SK-N-SH (cell line): ENCODE measurements at regions not wholly inside any gene's neighbourhood (a gene's known extent, or its start where the extent isn't known, plus 50 kb on each side); places are given as distances from the start of the nearest gene placed in this dataset.

Experiments
- CTCF ChIA-PET: fragments of 300-600, 350-600 bp; formaldehyde crosslinking; extraction: SDS; loops from one replicate; lab custom pipeline; 2021; lab: Yijun Ruan, JAX
- POLR2A ChIA-PET: fragments of 350-600 bp; sonication (Branson Sonifier 250); formaldehyde crosslinking; extraction: SDS; loops from one replicate; lab custom pipeline; 2020; ENCODE audit warnings: antibody characterized with exemption, inconsistent platforms; lab: Yijun Ruan, JAX
- DNase-seq: peaks from one replicate; pipeline ENCODE4 v3.0.0; 2012
- H2AFZ ChIP-seq: fragments of 200-600 bp; sonication (generic); 2 replicates; pipeline ENCODE4 v1.8.1; 2016; ENCODE audit warnings: antibody characterized with exemption, mild to moderate bottlenecking, low read depth
- H3F3A ChIP-seq: fragments of 200-600 bp; sonication (generic); replicated peaks from 2 replicates; pipeline ENCODE3; 2016; ENCODE audit warnings: antibody characterized with exemption, mild to moderate bottlenecking; ENCODE audit not compliant: insufficient read depth
- H3K27ac ChIP-seq, 2 experiments: fragments of 200-500 bp in 1 of 2; fragments of 200-600 bp in 1 of 2; sonication (Bioruptor generic) in 1 of 2; sonication (generic), shearing (Covaris generic) in 1 of 2; 2 replicates each; pipeline versions ENCODE4 v1.5.1 to v1.6.1; 2014 to 2016; ENCODE audit warnings: low read depth in 2 of 2, inconsistent platforms in 1 of 2, low read length in 1 of 2, mild to moderate bottlenecking in 1 of 2, mixed read lengths in 1 of 2
- H3K27me3 ChIP-seq: fragments of 200-600 bp; sonication (generic), shearing (Covaris generic); 2 replicates; pipeline ENCODE4 v1.6.1; 2016; ENCODE audit warnings: mixed run types; ENCODE audit not compliant: insufficient read depth
- H3K36me3 ChIP-seq, 2 experiments: fragments of 200-500 bp in 1 of 2; fragments of 200-600 bp in 1 of 2; sonication (Bioruptor generic) in 1 of 2; sonication (generic) in 1 of 2; replicated peaks in 1 of 2; 2 replicates each; pipeline versions ENCODE3 to v1.5.1; 2014 to 2016; ENCODE audit warnings: low read length in 1 of 2, mild to moderate bottlenecking in 1 of 2; ENCODE audit not compliant: insufficient read depth in 2 of 2, control insufficient read depth in 1 of 2
- H3K4me1 ChIP-seq, 2 experiments: fragments of 200-500 bp in 1 of 2; fragments of 200-600 bp in 1 of 2; sonication (Bioruptor generic) in 1 of 2; sonication (generic), shearing (Covaris generic) in 1 of 2; 2 replicates each; pipeline versions ENCODE4 v1.5.1 to v1.6.1; 2014 to 2016; ENCODE audit warnings: low read depth in 1 of 2, low read length in 1 of 2, mixed run types in 1 of 2; ENCODE audit not compliant: insufficient read depth in 2 of 2, control insufficient read depth in 1 of 2
- H3K4me2 ChIP-seq: fragments of 200-600 bp; sonication (generic), shearing (Covaris generic); 2 replicates; pipeline ENCODE4 v1.6.1; 2017; ENCODE audit warnings: mixed run types
- H3K4me3 ChIP-seq, 2 experiments: fragments of 200-500 bp in 1 of 2; fragments of 200-600 bp in 1 of 2; sonication (Bioruptor generic) in 1 of 2; sonication (generic), shearing (Covaris generic) in 1 of 2; 2 replicates each; pipeline versions ENCODE4 v1.5.1 to v1.8.1; 2014 to 2016; ENCODE audit warnings: low read depth in 2 of 2, inconsistent platforms in 1 of 2, low read length in 1 of 2, mild to moderate bottlenecking in 1 of 2, mixed read lengths in 1 of 2, moderate library complexity in 1 of 2
- H3K79me2 ChIP-seq: fragments of 200-600 bp; sonication (generic); 2 replicates; pipeline ENCODE4 v1.8.1; 2017; ENCODE audit warnings: mild to moderate bottlenecking; ENCODE audit not compliant: insufficient read depth
- H3K9ac ChIP-seq: fragments of 200-600 bp; sonication (generic); 2 replicates; pipeline ENCODE4 v1.6.1; 2017; ENCODE audit warnings: mixed run types
- H3K9me2 ChIP-seq: fragments of 200-600 bp; sonication (generic); 2 replicates; pipeline ENCODE4 v1.6.1; 2017; ENCODE audit warnings: mixed run types
- H3K9me3 ChIP-seq: fragments of 200-600 bp; sonication (generic); 2 replicates; pipeline ENCODE4 v1.6.1; 2017; ENCODE audit warnings: mixed run types, mild to moderate bottlenecking, moderate library complexity
- H4K20me1 ChIP-seq: fragments of 200-600 bp; sonication (generic); 2 replicates; pipeline ENCODE4 v1.6.1; 2017; ENCODE audit warnings: mild to moderate bottlenecking, mixed run types; ENCODE audit not compliant: insufficient read depth
- CHD2 ChIP-seq: fragments of 150-350 bp; IDR thresholded peaks from 2 replicates; pipeline ENCODE4 v1.6.1; 2018; ENCODE audit warnings: low read length; ENCODE audit not compliant: partially characterized antibody
- ELF1 ChIP-seq: IDR thresholded peaks from 2 replicates; pipeline ENCODE4 v1.4.0; 2012
- EZH2phosphoT487 ChIP-seq: fragments of 200-600 bp; sonication (generic); IDR thresholded peaks from 2 replicates; pipeline ENCODE4 v1.6.1; 2017; ENCODE audit warnings: low read depth, mixed run types, mild to moderate bottlenecking, antibody characterized with exemption, moderate library complexity, borderline replicate concordance
- FOSL2 ChIP-seq: IDR thresholded peaks from 2 replicates; pipeline ENCODE4 v1.4.0; 2012; ENCODE audit warnings: low read depth, mild to moderate bottlenecking, moderate library complexity, borderline replicate concordance
- FOXJ3 ChIP-seq: sonication (generic); formaldehyde crosslinking; IDR thresholded peaks from 2 replicates; pipeline ENCODE4 v1.5.1; 2020; ENCODE audit warnings: mild to moderate bottlenecking, missing genetic modification reagents
- FOXM1 ChIP-seq: IDR thresholded peaks from 2 replicates; pipeline ENCODE4 v1.4.0; 2012; ENCODE audit warnings: low read depth, mild to moderate bottlenecking
- GABPA ChIP-seq: IDR thresholded peaks from 2 replicates; pipeline ENCODE4 v1.4.0; 2012; ENCODE audit warnings: low read depth, mild to moderate bottlenecking
- GATA2 ChIP-seq: sonication (generic); formaldehyde crosslinking; IDR thresholded peaks from 2 replicates; pipeline ENCODE4 v1.5.0; 2020; ENCODE audit warnings: mild to moderate bottlenecking, missing genetic modification reagents
- NFIC ChIP-seq: IDR thresholded peaks from 2 replicates; pipeline ENCODE4 v1.4.0; 2012; ENCODE audit warnings: borderline replicate concordance
- POLR2AphosphoS5 ChIP-seq: IDR thresholded peaks from 2 replicates; pipeline ENCODE4 v1.6.1; 2012; ENCODE audit warnings: low read depth, low read length
- RAD21 ChIP-seq: IDR thresholded peaks from 2 replicates; pipeline ENCODE4 v1.6.1; 2012; ENCODE audit warnings: mild to moderate bottlenecking, low read length
- SIN3A ChIP-seq: IDR thresholded peaks from 2 replicates; pipeline ENCODE4 v1.6.1; 2012; ENCODE audit warnings: low read depth, mild to moderate bottlenecking, low read length, moderate library complexity, borderline replicate concordance
- TAF1 ChIP-seq: IDR thresholded peaks from 2 replicates; pipeline ENCODE4 v1.6.1; 2012; ENCODE audit warnings: low read depth, mild to moderate bottlenecking, low read length, moderate library complexity, borderline replicate concordance
- TCF12 ChIP-seq: IDR thresholded peaks from 2 replicates; pipeline ENCODE4 v1.4.0; 2012
- USF2 ChIP-seq: fragments of 150-350 bp; IDR thresholded peaks from 2 replicates; pipeline ENCODE4 v1.6.1; 2017; ENCODE audit warnings: antibody characterized with exemption, low read length, low read depth, borderline replicate concordance
- YY1 ChIP-seq: IDR thresholded peaks from 2 replicates; pipeline ENCODE4 v1.4.0; 2012; ENCODE audit warnings: low read depth, mild to moderate bottlenecking
- ZBTB33 ChIP-seq: IDR thresholded peaks from 2 replicates; pipeline ENCODE4 v1.4.0; 2012; ENCODE audit warnings: low read depth, borderline replicate concordance
- WGBS: methylation state at CpG from one replicate; pipeline ENCODE4 v1.1.6; 2017; ENCODE audit warnings: low lambda C conversion rate; 5-methylcytosine and 5-hydroxymethylcytosine counted together
- TF ChIP-seq, protein P1 (sequence below): IDR thresholded peaks from 2 replicates; pipeline ENCODE4 v1.4.0; 2012; ENCODE audit warnings: low read depth, borderline replicate concordance

DNA sequence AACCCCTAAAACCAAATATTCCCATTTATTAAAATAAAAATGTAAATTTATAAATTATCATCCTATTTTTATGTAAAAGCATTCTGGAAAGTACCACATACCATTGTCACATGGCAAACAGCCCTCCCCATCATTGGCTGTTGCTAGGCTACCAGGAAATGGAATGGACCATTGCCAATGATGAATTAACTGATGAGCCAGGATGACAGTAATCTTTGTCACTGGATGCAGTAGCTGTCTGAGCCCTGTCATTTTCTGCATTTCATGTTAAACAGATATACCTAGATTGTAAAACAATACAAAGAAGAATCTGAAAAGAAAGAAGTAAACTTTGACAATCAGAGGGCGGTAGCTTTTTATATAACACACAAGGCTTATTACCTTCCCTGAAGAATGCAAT is 641.4 kb downstream of the BCL11A start:
- H3K79me2 ChIP-seq = no peaks in the 10 kb centered on the region
- 54% methylated on average over 1 of the region's 1 CpG for WGBS
- POLR2A ChIA-PET = no interaction called here
- no peaks in the 10 kb centered on the region for H3K9me3 ChIP-seq
- TF ChIP-seq TCF12 (no peak), POLR2AphosphoS5 (no peak), CHD2 (no peak), USF2 (no peak), ZBTB33 (no peak)
- TF ChIP-seq, protein P1, sequence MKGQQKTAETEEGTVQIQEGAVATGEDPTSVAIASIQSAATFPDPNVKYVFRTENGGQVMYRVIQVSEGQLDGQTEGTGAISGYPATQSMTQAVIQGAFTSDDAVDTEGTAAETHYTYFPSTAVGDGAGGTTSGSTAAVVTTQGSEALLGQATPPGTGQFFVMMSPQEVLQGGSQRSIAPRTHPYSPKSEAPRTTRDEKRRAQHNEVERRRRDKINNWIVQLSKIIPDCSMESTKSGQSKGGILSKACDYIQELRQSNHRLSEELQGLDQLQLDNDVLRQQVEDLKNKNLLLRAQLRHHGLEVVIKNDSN = no peak
- no peak overlapping the region for H3K9ac ChIP-seq
- CTCF ChIA-PET = no interaction called here
- no peaks in the 10 kb centered on the region for H3K27me3 ChIP-seq
- no peaks in the 10 kb centered on the region for H3K36me3 ChIP-seq
- H3K9me2 ChIP-seq = no peaks in the 10 kb centered on the region
- H3F3A ChIP-seq = no peaks in the 10 kb centered on the region
- H3K4me2 ChIP-seq = no peak overlapping the region
- H3K27ac ChIP-seq = no peak overlapping the region
- H3K4me3 ChIP-seq = no peak overlapping the region
- H2AFZ ChIP-seq = no peak overlapping the region
- peak; percentile 12 for DNase-seq
- no peaks in the 10 kb centered on the region for H4K20me1 ChIP-seq
- no peaks in the 10 kb centered on the region for H3K4me1 ChIP-seq

DNA sequence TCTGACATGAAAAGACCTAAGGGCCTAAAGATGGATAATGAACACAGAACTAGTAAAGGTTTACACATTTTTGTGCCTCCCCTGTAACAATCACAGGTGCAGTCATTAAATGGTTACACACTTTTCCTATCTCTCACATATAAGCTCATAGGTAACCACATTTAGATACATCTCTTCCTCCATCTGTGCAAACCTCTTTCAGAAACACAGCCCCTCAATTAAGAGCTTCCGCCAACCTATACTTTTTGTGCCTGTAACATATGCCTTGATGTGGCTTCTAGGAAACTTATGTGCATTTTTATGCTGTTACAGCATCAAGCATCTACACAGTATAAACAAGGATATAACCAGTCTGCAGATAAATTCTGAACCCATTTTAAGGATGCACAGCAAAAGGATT is 643.3 kb downstream of the BCL11A start:
- no peaks in the 10 kb centered on the region for H3K9me3 ChIP-seq
- H3K4me3 ChIP-seq = no peak overlapping the region
- no peak overlapping the region for H3K4me2 ChIP-seq
- H3K27me3 ChIP-seq = no peaks in the 10 kb centered on the region
- no peak overlapping the region for H3K27ac ChIP-seq
- H3K79me2 ChIP-seq = no peaks in the 10 kb centered on the region
- no peak for DNase-seq
- TF ChIP-seq TAF1 = no peak
- TF ChIP-seq GATA2 (CRISPR knock-in tag) = no peak
- no peak for TF ChIP-seq FOXJ3 (CRISPR knock-in tag)
- no peak for TF ChIP-seq NFIC
- no peak for TF ChIP-seq TCF12
- TF ChIP-seq FOSL2 = no peak
- no peak for TF ChIP-seq ELF1
- no peak for TF ChIP-seq RAD21
- no peak for TF ChIP-seq CHD2
- TF ChIP-seq FOXM1 = no peak
- no peak for TF ChIP-seq GABPA
- TF ChIP-seq SIN3A = no peak
- TF ChIP-seq YY1 = no peak
- TF ChIP-seq EZH2phosphoT487 = no peak
- no peak for TF ChIP-seq ZBTB33
- no peaks in the 10 kb centered on the region for H4K20me1 ChIP-seq
- POLR2A ChIA-PET = no interaction called here
- no peaks in the 10 kb centered on the region for H3F3A ChIP-seq
- no peaks in the 10 kb centered on the region for H3K9me2 ChIP-seq
- H3K36me3 ChIP-seq = no peaks in the 10 kb centered on the region
- CTCF ChIA-PET = interaction anchor here (1.6 kb wide), 1 partner anchor 22 kb away, joined by 4 read pairs; no protein-coding TSS in a partner anchor
- no peak overlapping the region for H2AFZ ChIP-seq
- no peaks in the 10 kb centered on the region for H3K4me1 ChIP-seq
- no peak overlapping the region for H3K9ac ChIP-seq
- WGBS = 54% methylated on average over 1 of the region's 1 CpG
